NB4 (cell line): ENCODE measurements at regions not wholly inside any gene's neighbourhood (a gene's known extent, or its start where the extent isn't known, plus 50 kb on each side); places are given as distances from the start of the nearest gene placed in this dataset.

ENCODE experiments used
- MYC ChIP-seq: IDR thresholded peaks from 2 replicates; pipeline ENCODE4 v1.6.1; 2011; ENCODE audit warnings: low read depth, low read length
- POLR2A ChIP-seq: IDR thresholded peaks from 2 replicates; pipeline ENCODE4 v1.6.1; 2011; ENCODE audit warnings: mild to moderate bottlenecking; ENCODE audit not compliant: insufficient read length; ENCODE audit errors: extremely low read depth
- TF ChIP-seq, protein P1 (sequence below): IDR thresholded peaks from one replicate; pipeline ENCODE4 v1.5.1; 2012; ENCODE audit warnings: low read depth, low read length
- TF ChIP-seq, protein P2 (sequence below): IDR thresholded peaks from 2 replicates; pipeline ENCODE4 v1.6.1; 2011; ENCODE audit warnings: low read depth, low read length

DNA sequence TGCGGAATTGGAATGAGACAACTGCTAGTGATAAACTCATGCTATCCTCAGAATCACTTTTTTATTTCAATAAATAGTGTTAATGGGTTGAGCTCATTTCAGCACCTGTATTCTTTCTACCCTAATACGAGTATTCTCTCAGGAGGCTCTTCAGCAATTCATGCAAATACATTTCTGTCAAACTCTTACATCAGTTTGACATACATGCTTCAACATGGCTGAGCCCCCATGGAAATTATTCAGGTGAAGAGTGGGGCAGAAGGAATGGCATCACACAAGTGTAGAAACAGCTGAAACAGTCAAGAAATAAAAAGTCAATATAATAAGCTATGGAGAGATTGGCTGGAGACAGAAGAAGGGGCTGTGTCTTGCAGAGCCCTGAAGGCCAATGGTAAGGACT lies 77.8 kb upstream of the SNX19 start:
- TF ChIP-seq, protein P1, sequence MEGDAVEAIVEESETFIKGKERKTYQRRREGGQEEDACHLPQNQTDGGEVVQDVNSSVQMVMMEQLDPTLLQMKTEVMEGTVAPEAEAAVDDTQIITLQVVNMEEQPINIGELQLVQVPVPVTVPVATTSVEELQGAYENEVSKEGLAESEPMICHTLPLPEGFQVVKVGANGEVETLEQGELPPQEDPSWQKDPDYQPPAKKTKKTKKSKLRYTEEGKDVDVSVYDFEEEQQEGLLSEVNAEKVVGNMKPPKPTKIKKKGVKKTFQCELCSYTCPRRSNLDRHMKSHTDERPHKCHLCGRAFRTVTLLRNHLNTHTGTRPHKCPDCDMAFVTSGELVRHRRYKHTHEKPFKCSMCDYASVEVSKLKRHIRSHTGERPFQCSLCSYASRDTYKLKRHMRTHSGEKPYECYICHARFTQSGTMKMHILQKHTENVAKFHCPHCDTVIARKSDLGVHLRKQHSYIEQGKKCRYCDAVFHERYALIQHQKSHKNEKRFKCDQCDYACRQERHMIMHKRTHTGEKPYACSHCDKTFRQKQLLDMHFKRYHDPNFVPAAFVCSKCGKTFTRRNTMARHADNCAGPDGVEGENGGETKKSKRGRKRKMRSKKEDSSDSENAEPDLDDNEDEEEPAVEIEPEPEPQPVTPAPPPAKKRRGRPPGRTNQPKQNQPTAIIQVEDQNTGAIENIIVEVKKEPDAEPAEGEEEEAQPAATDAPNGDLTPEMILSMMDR, result no peak
- TF ChIP-seq POLR2A, result no peak
- TF ChIP-seq, protein P2, sequence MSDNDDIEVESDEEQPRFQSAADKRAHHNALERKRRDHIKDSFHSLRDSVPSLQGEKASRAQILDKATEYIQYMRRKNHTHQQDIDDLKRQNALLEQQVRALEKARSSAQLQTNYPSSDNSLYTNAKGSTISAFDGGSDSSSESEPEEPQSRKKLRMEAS, result no peak
- no peak for TF ChIP-seq MYC
